ENCODE measurements at regions not wholly inside any gene's neighbourhood (a gene's known extent, or its start where the extent isn't known, plus 50 kb on each side); places are given as distances from the start of the nearest gene placed in this dataset.
"Not testable (repeated sequence)": the region's sequence is repeated elsewhere in the genome, so short reads cannot be mapped to it uniquely, and the experiment has no call there.

DNA sequence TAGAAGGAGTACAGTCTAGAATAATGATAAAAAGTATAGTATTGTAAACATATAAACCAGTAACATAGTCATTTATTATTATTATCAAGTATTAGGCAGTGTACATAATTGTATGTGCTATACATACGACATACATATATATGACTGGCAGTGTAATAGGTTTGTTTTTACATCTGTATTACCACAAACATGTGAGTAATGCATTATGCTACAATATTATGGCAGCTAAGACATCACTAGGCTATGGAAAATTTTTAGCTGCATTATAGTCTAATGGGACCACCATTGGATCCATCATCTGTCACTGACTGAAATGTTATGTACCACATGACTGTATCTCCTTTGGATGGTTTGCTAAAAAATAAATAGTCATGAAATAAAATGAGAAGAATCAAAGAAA is 530.0 kb downstream of the PRR16 start:
- DNase-seq (ENCODE audit: low spot score) = no peak

DNA sequence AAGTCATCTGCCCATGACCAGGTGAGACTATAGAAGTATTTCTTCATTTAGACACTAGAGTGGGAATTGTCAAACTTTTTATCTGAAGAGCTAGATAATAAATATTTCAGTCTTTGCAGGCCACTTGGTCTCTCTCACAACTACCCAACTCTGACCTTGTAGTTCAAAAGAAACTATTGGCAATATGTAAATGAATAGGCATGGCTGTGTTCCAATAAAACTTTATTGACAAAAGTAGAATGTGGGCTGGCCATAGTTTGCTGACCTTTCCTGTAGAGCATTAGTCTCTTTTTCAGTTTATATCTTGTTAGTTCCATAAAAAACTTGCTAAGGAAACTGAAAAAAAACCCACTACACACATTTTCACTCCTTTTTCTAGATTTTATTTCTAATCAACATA is 535.5 kb downstream of the PRR16 start:
- DNase-seq (ENCODE audit: low spot score) = no peak

DNA sequence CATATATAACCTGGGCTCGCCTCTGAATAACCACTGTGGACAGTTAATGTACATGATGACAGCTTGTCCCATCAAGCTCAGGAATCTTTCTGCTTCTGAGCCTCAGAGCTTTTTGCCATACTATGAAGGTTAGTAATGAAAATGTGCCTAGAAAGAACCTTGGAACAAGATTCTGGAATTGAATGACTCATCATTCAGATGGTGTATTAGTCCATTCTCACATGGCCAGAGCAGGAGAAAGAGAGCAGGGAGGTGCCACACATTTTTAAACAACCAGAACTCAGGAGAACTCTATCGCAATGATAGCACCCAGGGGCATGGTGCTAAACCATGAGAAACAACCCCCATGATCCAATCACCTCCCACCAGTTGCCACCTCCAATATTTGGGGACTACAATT is 542.1 kb downstream of the PRR16 start:
- DNase-seq (ENCODE audit: low spot score) = no peak

DNA sequence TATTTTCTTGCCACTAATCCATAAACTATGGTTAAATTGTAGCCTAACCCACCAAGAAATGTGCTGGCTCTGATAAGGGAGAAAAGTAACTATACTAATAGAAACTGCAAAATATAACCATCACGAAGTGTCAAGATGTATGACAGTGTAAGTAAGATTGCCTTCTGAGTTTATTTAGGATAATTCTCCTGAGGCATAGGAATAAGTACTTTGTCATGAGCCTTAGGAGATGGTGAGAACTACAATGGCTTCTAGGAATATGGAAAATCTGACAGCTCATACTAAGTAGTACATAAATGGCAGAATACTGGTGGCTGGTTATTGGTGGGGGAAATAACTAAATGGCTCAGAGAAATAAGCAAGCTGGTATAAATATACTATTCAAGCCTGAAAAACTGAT is 543.9 kb downstream of the PRR16 start:
- no peak for DNase-seq (ENCODE audit: low spot score)

DNA sequence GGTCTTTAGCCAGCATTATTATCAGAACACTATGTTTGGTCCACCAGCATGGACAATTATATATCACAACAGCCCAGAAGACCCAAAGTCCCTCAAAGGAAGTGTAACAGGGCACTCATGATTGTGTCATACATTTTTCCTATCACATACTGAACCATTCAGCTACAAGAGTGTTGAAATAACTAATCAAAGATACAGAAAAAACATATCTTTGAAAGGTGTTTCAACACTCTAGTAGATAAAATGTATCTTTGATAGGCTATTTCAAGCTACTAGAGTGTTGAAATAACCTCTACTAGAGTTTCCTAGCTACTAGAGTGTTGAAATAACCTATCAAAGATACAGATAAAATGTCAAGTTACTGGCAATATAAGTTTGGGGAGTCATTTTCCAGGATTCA is 545.0 kb downstream of the PRR16 start:
- no peak for DNase-seq (ENCODE audit: low spot score)

DNA sequence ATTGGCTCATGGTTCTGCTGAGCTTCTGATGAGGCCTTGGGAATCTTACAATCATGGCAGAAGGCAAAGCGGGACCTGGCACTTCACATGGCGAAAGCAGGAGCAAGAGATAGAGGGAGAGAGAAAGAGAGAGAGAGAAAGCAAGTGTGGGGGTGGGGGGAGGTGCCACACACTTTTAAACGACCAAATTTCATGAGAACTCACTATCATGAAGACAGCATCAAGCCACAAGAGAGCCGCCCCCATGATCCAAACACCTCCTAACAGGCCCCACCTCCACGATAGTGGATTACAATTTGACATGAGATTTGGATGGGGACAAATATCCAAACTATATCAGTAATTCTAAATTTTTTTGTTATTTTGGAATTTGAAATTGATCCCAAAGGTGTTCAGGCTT is 553.9 kb downstream of the PRR16 start:
- DNase-seq (ENCODE audit: low spot score) = no peak

DNA sequence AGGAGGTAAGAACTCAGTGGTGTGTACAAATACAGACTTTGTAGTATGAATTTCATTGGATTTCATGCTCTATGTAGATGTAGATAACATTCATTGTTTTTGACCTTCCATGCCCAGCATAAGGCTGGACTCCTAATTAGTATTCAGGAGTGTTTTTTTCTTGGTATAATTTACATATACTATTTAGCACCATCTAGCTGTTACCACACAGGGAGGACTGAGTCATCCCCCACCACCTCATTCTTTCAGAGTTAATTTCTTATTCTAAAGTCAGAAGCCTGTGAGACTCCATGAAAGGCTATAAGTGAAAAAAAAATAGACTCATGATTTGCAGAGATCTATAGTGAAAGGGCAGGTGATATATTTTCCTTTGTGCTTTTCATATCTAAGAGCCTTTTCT is 555.0 kb downstream of the PRR16 start:
- no peak for DNase-seq (ENCODE audit: low spot score)

DNA sequence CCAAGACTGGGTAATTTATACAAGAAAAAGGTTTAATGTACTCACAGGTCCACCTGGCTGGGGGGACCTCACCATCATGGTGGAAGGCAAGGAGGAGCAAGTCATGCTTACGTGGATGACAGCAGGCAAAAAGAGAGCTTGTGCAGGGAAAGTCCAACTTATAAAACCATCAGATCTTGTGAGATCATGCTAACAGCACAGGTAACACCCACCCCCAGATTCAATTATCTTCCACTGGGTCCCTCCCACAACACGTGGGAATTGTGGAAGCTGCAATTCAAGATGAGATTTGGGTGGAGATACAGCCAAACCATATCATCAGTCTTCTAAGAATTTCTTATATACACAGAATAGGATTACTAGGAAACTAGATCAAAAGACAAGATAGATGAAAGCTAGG is 555.6 kb downstream of the PRR16 start:
- DNase-seq (ENCODE audit: low spot score) = peak; percentile 4

DNA sequence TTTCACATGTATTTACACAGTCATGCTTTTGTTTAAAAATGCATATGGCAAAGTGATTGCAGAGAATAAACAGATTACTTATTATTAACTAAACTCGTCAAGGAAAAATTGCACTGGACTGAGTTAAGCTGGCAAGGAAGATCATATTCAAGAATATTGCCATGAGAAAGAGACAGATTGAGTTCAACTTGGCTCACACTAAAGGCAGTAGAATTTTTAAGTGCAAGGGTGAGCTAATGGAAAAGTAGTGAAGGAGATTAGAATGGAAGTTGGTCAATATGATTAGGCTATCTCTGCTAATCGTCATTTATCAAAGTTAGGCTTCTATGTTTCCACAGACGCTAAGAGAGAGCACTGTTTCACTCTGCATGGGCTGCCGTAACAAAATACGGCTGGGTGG is 557.6 kb downstream of the PRR16 start:
- DNase-seq (ENCODE audit: low spot score) = no peak

DNA sequence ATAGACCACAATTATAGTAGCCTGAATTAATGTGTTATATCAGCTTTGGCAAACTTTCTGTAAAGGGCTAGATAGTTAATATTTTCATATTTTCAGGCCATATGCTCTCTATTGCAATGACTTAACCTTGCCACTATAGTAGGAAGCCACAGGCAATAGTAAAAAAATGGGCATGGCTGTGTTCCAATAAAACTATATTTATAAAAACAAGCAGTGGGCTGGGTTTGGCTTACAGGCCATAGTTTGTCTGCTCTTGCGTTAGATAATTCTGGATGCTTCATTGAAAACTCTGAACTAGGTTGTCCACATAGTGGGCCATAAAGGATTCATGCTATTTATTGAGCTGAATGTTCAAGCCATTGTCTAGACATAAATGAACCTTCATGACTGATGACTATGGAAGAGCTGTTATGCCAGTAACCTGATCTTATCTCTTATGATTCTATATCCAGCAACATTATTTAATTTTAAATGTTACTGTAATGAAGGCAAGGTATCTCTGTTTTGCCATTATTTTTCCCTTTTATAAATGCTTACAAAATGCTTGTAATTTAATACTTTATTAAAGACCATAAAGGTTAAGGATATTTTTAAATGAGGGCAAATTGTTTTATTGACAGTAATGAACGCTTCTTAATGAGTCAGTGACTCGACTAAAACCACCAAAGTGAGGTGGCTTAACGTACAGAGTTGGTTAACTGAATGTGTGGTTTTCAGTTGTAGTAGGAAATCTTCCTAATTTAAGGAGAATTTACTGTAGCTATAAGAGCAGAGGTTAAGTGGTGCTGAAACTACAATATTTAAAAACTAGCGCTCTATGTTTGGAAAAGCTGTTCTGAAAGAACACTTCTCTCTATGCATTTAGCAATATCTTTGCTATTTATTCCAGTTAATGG is 560.6 kb downstream of the PRR16 start:
- peak; percentile 64 for DNase-seq (ENCODE audit: low spot score)

DNA sequence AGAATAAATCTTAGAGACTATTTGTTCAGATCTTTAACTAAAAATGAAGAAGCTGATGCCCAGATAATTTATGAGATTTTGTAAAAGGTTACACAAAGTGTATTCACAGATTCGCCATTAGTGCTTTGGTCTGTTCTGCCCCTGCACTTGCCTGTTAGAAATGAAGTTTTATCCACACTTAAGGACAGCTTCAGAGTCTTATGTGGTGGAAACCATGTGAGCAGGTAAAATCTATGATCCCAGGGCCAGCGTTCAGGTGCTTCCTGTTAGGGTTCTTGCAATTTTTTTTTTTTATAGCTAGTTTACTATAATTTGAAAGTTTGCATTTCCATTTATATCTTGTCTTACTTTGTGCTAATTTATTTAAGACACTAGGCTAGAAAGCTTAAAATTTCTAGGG is 561.6 kb downstream of the PRR16 start:
- no peak for DNase-seq (ENCODE audit: low spot score)

DNA sequence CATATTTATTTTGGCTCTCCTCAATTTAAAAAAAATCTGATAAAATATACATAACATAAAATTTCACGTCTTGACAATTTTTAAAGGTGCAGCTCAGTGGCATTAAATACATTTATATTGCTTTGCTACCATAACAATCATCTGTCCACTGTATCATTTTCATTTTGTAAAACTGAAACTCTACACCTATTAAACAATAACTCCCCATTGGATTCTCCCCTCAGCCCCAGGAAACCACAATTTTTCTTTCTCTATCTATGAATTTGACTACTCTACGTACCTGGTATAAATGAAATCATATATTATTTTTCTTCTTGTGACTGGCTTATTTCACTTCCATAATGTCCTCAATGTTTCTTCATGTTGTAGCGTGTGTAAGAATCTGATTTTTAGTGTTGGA is 563.5 kb downstream of the PRR16 start:
- no peak for DNase-seq (ENCODE audit: low spot score)

DNA sequence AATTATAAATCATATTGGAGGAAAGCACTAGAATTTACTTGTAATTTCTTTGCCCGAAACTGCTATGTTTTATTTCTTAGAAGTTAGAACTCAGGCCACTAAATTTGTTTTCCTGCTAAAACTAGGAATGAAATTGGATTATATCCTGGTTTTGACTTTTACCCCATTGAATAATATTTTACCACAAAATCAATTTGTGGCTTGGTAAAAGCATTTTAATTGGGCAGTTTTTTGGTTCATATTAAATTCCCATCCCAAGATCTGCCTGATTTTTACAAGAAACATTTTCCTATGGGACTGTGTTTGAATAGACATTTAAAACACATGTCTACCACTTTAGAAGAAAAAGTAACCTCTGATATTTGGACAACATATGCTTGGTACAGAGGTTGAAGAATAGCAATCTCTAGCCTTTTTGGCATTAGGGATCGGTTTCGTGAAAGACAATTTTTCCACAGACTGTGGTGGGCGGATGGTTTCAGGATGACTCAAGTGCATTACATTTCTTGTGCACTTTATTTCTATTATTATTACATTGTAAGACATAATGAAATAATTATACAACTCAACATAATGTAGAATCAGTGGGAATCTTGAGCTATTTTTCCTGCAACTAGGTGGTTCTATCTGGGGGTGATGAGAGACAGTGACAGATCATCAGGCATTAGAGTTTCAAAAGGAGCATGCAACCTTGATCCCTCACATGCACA is 565.6 kb downstream of the PRR16 start:
- DNase-seq (ENCODE audit: low spot score) = no peak

DNA sequence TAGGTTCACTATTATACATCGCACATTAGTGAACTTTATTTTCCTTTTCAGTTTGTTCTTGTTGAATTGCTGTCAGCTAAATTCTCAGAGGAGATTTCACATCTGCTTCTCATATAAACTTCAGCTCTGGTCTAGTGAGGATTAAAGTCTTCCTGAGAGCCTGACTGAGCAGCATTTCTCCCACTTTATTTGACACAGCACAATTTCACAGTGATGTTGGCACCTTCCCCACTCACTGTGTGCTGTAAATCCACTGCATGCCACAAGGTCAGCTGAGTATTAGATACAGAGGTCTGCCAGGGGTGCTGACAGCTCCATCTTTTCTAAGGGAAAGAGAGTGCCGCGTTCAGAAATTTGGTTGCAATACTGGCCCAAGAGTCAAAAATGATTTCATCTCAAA is 567.4 kb downstream of the PRR16 start:
- no peak for DNase-seq (ENCODE audit: low spot score)

DNA sequence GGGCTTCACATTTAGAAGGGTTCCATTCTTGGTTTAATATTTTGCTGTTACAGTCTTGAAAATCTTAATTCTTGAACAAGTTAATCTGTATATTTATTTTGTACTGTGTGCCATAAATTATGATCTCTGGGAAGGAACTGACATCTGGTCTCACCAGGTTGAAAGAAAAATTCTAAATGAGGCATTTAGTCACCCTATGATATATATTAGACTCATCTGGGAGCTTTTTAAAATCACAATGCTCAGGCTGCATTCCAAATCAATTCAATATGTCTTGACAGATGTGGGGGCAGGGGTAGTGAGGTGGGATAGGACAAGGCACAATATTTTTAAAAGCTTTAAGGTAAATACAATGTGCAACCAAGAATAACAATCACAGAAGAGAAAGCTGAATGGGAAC is 569.2 kb downstream of the PRR16 start:
- no peak for DNase-seq (ENCODE audit: low spot score)

DNA sequence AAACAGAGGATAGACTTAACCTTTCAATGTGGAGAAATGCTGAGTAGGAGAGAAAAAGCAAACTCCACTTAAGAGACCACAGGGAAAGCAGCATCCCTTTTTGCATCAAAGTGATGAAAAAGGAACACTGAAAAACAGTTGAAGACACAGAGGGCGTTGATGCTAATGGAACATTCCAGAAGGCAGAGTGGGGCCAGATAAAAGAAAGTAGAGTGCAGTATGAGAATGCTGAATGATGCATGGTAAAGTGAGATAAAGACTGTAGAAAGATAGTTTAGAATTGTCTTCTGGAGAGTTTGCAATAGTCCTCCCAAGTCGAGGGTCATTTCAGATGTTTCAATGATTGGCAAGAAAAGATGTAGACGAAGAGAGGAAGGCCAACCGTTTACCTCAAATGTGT is 574.3 kb downstream of the PRR16 start:
- DNase-seq (ENCODE audit: low spot score) = no peak

DNA sequence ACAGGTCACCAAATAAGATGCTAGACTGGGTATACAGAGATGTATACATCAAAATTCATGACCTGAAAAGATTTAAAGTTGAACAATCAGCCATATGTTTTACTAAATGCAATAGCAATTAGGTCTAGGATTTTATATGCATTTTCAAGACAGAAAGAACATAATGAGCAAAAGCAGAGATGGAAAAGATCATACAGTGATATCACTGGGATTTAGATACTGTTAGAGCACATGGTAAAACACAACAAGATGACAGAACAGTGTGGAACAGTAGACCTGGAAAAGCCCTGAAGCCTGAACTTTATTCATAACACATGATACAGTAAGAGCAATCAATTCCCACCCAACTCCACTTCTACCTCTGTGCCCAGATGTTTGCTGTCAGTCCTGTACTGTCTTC is 585.9 kb downstream of the PRR16 start:
- no peak for DNase-seq (ENCODE audit: low spot score)

DNA sequence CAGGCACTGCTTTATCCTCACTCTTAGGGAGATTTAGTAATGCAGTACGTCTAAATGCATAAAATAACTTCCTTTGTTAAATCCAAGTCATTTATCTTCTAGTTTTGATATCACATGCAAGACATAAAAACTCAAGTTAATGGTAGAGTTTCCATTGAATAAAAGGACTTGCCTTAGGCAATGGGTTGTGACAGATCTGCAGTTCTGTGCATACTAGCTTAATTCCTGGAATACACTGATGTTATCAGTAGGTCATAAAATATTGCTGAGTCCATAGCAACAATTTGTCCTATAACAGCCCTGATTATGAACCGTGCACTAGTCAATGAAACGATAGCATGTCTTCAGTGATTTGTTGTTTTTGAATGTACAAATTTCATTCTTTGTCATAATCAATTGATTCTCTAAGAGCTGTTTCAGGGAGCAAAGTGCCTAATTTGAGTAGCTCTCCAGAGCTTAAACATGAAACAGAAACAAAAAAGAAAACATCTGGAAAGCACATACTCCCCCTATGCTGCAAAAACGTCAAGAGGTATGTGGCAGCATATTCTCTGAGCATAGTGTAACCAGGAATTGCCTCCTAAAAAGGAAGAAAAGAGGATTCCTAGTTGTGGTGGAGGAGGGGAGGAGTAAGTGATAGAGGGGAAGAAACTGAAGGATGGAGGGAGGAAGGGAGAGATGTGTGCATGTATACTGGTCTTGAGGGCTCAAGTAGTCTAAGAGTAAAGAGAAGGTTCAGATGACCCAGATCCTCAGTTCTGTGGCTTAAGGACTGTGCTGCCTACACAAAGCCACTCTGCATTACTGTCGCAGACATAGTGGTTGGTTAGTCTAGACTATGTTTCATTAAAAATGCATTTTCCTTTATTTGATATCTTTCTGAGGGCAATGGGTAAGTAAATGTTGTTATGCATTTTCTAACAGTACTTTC is 589.2 kb downstream of the PRR16 start:
- peak; percentile 49 for DNase-seq (ENCODE audit: low spot score)

DNA sequence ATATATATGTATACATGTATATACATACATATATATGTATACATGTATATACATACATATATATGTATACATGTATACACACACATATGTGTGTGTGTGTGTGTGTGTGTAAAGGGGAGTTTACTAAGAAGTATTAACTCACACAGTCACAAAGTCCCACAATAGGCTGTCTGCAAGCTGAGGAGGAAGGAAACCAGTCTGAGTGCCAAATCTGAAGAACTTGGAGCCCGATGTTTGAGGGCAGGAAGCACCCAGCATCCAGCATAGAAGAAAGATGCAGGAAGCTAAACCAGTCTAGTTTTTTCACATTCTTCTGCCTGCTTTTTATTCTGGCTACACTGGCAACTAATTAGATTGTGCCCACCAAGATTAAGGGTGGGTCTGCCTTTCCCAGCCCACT is 591.5 kb downstream of the PRR16 start:
- no peak for DNase-seq (ENCODE audit: low spot score)

DNA sequence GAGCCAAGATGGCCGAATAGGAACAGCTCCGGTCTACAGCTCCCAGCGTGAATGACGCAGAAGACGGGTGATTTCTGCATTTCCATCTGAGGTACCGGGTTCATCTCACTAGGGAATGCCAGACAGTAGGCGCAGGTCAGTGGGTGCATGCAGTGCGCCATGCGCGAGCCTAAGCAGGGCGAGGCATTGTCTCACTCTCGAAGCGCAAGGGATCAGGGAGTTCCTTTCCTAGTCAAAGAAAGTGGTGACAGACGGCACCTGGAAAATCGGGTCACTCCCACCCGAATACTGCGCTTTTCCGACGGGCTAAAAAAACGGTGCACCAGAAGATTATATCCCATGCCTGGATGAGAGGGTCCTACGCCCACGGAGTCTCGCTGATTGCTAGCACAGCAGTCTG is 600.1 kb downstream of the PRR16 start:
- DNase-seq (ENCODE audit: low spot score) = not testable (repeated sequence)

DNA sequence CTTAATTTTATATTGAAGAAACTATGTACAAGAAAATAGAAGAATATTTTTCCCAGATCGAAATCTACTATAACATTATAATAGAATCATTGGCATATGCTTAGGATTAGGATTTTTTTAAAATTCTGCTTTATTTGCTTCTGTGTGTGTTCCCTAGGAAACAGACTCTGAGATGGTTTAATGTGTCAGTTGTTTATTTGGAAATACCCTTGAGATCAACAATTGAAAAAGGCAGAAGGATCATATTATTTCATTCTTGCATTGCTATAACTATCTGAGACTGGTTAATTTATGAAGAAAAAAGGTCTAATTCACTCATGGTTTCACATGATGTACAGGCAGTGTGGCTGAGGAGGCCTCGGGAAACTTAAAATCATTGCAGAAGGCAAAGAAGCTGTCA is 622.6 kb downstream of the PRR16 start:
- no peak for DNase-seq (ENCODE audit: low spot score)

DNA sequence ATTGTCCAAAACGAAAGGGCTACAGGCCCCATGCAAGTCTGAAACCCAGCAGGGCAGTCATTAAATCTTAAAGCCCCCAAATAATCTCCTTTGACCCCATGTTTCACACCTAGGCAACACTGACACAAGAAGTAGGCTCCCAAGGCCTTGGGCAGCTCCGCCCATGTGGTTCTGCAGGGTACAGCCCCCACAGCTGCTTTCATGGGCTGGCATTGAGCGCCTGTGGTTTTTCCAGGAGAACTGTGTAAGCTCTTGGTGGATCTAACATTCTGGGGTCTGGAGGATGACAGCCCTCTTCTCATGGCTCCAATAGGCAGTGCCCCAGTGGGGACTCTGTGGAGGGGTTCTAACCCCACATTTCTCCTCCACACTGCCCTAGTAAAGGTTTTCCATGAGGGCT is 623.5 kb downstream of the PRR16 start:
- no peak for DNase-seq (ENCODE audit: low spot score)

Measured in SK-N-DZ (cell line).